ENCODE measurements at regions not wholly inside any gene's neighbourhood (a gene's known extent, or its start where the extent isn't known, plus 50 kb on each side); places are given as distances from the start of the nearest gene placed in this dataset.

DNA sequence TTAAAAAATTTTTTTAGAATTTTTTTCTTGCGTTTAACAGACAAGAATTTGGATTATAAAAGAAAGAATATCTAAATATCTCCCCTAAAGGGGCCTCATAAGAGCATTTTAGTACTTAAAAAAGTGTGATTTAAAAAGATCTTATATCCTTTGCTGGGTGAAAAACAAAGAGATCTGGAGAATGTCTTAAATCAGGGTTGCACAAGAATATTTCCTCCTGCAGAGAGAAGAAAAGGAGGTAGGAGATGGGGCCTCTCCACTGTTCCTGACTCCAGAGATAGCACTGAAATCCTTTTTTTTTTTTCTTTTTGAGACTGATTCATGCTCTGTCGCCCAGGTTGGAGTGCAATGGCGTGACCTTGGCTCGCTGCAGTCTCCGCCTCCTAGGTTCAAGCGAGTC lies 68.5 kb upstream of the OSR1 start:
- no peak for TF ChIP-seq CTCF (IDR thresholded peaks at IDR 0.05; ENCODE audit: insufficient read depth, low read depth, low read length)
- Histone ChIP-seq H3K27me3 (ENCODE audit: control insufficient read depth, insufficient read depth, low read length) (peaks cover 2% of the 10 kb centered on the region), H3K4me3 (ENCODE audit: low read depth, low read length) (no peak overlapping the region), H3K36me3 (ENCODE audit: control insufficient read depth, insufficient read depth, low read length) (no peaks in the 10 kb centered on the region)
- POLR2A ChIA-PET = no interaction called here
- DNase-seq (ENCODE audit: low read depth) = no peak
- CTCF ChIA-PET = no interaction called here

DNA sequence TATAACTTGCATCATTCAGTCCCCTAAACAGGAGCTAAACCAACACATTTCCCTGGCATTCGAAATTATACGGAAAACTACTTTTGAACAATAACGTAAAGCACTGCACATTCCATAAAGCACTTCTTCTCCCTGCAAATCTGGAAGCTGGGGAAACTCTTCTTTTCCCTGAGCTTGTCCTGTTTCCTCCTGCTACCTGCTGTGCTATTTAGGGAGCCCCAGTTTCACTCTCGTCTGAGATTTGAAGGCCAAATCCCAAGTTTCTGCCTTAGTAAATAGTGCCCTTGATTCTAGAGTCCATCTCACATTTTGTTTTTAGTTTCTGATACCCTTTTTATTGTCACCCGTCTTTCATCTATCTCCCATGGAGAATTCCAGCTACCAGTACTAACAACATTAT lies 67.7 kb upstream of the OSR1 start:
- Histone ChIP-seq H3K36me3 (ENCODE audit: control insufficient read depth, insufficient read depth, low read length) (no peaks in the 10 kb centered on the region), H3K4me3 (ENCODE audit: low read depth, low read length) (no peak overlapping the region), H3K27me3 (ENCODE audit: control insufficient read depth, insufficient read depth, low read length) (no peaks in the 10 kb centered on the region; the same call in 1 of the 2 replicates)
- POLR2A ChIA-PET = no interaction called here
- DNase-seq (ENCODE audit: low read depth) = no peak
- CTCF ChIA-PET = interaction anchor here (0.6 to 0.9 kb wide), 3 partner anchors 27 to 93 kb away, joined by 3 read pairs; no protein-coding TSS in a partner anchor
- TF ChIP-seq CTCF (IDR thresholded peaks at IDR 0.05; ENCODE audit: insufficient read depth, low read depth, low read length) = no peak

- CTCF ChIA-PET = interaction anchor here (0.6 to 0.9 kb wide), 3 partner anchors 26 to 94 kb away, joined by 3 read pairs; no protein-coding TSS in a partner anchor
- Histone ChIP-seq H3K4me3 (ENCODE audit: low read depth, low read length) (no peak overlapping the region), H3K36me3 (ENCODE audit: control insufficient read depth, insufficient read depth, low read length) (no peaks in the 10 kb centered on the region), H3K27me3 (ENCODE audit: control insufficient read depth, insufficient read depth, low read length) (no peaks in the 10 kb centered on the region; the same call in 1 of the 2 replicates)
- POLR2A ChIA-PET = no interaction called here
- no peak for DNase-seq (ENCODE audit: low read depth)
- no peak for TF ChIP-seq CTCF (IDR thresholded peaks at IDR 0.05; ENCODE audit: insufficient read depth, low read depth, low read length)
These were observed 67.0 kb upstream of the OSR1 start for GRCh38 chr2:19425419-19425818.

- no peak for TF ChIP-seq CTCF (IDR thresholded peaks at IDR 0.05; ENCODE audit: insufficient read depth, low read depth, low read length)
- POLR2A ChIA-PET = no interaction called here
- H3K4me3 ChIP-seq (ENCODE audit: low read depth, low read length) = no peak overlapping the region
- H3K27me3 ChIP-seq (ENCODE audit: control insufficient read depth, insufficient read depth, low read length) = peaks cover 8% of the 10 kb centered on the region; the same call in 1 of the 2 replicates
- H3K36me3 ChIP-seq (ENCODE audit: control insufficient read depth, insufficient read depth, low read length) = no peaks in the 10 kb centered on the region
- no peak for DNase-seq (ENCODE audit: low read depth)
- CTCF ChIA-PET = no interaction called here
These were observed 60.9 kb upstream of the OSR1 start for GRCh38 chr2:19419211-19419880.

GRCh38 chr2:19416784-19417684 lies 58.6 kb upstream of the OSR1 start:
- no peak for DNase-seq (ENCODE audit: low read depth)
- POLR2A ChIA-PET = no interaction called here
- Histone ChIP-seq H3K27me3 (ENCODE audit: control insufficient read depth, insufficient read depth, low read length) (peaks cover 8% of the 10 kb centered on the region; the same call in 1 of the 2 replicates), H3K4me3 (ENCODE audit: low read depth, low read length) (no peak overlapping the region), H3K36me3 (ENCODE audit: control insufficient read depth, insufficient read depth, low read length) (no peaks in the 10 kb centered on the region)
- no peak for TF ChIP-seq CTCF (IDR thresholded peaks at IDR 0.05; ENCODE audit: insufficient read depth, low read depth, low read length)
- CTCF ChIA-PET = interaction anchor here (0.5 kb wide), 1 partner anchor 110 kb away, joined by 3 read pairs; no protein-coding TSS in a partner anchor
